ENCODE measurements at regions not wholly inside any gene's neighbourhood (a gene's known extent, or its start where the extent isn't known, plus 50 kb on each side); places are given as distances from the start of the nearest gene placed in this dataset.
"Not testable (repeated sequence)": the region's sequence is repeated elsewhere in the genome, so short reads cannot be mapped to it uniquely, and the experiment has no call there.

GRCh38 chr7:91787931-91788330 lies 92.6 kb downstream of the MTERF1 start:
- no peaks in the 10 kb centered on the region for H3K9me3 ChIP-seq (ENCODE audit: insufficient read depth, low read length)
- no peaks in the 10 kb centered on the region for H3K9me2 ChIP-seq (replicated peaks; ENCODE audit: insufficient read depth, low read length)
- H3K27ac ChIP-seq (ENCODE audit: low read depth, low read length), result no peak overlapping the region
- no peak overlapping the region for H3K9ac ChIP-seq (ENCODE audit: low read length)
- no peaks in the 10 kb centered on the region for H3K79me2 ChIP-seq (ENCODE audit: insufficient read depth, low read length)
- no peaks in the 10 kb centered on the region for H3K36me3 ChIP-seq (ENCODE audit: low read length)
- no peak overlapping the region for H3K4me3 ChIP-seq (ENCODE audit: insufficient read depth, low read length, poor library complexity, severe bottlenecking)
- H3F3A ChIP-seq (ENCODE audit: insufficient read depth), result no peaks in the 10 kb centered on the region
- no peak for TF ChIP-seq EZH2phosphoT487 (conservative IDR thresholded peaks at IDR 0.05; ENCODE audit: low read length)
- TF ChIP-seq, protein P1, sequence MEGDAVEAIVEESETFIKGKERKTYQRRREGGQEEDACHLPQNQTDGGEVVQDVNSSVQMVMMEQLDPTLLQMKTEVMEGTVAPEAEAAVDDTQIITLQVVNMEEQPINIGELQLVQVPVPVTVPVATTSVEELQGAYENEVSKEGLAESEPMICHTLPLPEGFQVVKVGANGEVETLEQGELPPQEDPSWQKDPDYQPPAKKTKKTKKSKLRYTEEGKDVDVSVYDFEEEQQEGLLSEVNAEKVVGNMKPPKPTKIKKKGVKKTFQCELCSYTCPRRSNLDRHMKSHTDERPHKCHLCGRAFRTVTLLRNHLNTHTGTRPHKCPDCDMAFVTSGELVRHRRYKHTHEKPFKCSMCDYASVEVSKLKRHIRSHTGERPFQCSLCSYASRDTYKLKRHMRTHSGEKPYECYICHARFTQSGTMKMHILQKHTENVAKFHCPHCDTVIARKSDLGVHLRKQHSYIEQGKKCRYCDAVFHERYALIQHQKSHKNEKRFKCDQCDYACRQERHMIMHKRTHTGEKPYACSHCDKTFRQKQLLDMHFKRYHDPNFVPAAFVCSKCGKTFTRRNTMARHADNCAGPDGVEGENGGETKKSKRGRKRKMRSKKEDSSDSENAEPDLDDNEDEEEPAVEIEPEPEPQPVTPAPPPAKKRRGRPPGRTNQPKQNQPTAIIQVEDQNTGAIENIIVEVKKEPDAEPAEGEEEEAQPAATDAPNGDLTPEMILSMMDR (IDR thresholded peaks at IDR 0.05; ENCODE audit: insufficient read depth, low read length, poor library complexity, severe bottlenecking), result no peak
- no peaks in the 10 kb centered on the region for H3K27me3 ChIP-seq (ENCODE audit: low read length)
- no peak overlapping the region for H3K4me2 ChIP-seq (ENCODE audit: low read depth, low read length, poor library complexity, severe bottlenecking)
- H4K20me1 ChIP-seq (ENCODE audit: low read depth, low read length), result no peaks in the 10 kb centered on the region
- no peak overlapping the region for H2AFZ ChIP-seq (ENCODE audit: low read depth, low read length, severe bottlenecking)

- no peaks in the 10 kb centered on the region for H3F3A ChIP-seq (ENCODE audit: insufficient read depth)
- H3K36me3 ChIP-seq (ENCODE audit: low read length), result no peaks in the 10 kb centered on the region
- no peaks in the 10 kb centered on the region for H3K9me3 ChIP-seq (ENCODE audit: insufficient read depth, low read length)
- no peak overlapping the region for H3K4me3 ChIP-seq (ENCODE audit: insufficient read depth, low read length, poor library complexity, severe bottlenecking)
- no peak overlapping the region for H3K4me2 ChIP-seq (ENCODE audit: low read depth, low read length, poor library complexity, severe bottlenecking)
- TF ChIP-seq EZH2phosphoT487 (conservative IDR thresholded peaks at IDR 0.05; ENCODE audit: low read length), result no peak
- TF ChIP-seq, protein P1 (IDR thresholded peaks at IDR 0.05; ENCODE audit: insufficient read depth, low read length, poor library complexity, severe bottlenecking), result no peak
- H3K9me2 ChIP-seq (replicated peaks; ENCODE audit: insufficient read depth, low read length), result no peaks in the 10 kb centered on the region
- H3K27me3 ChIP-seq (ENCODE audit: low read length), result no peaks in the 10 kb centered on the region
- no peaks in the 10 kb centered on the region for H4K20me1 ChIP-seq (ENCODE audit: low read depth, low read length)
- H3K27ac ChIP-seq (ENCODE audit: low read depth, low read length), result no peak overlapping the region
- no peak overlapping the region for H3K9ac ChIP-seq (ENCODE audit: low read length)
- no peaks in the 10 kb centered on the region for H3K79me2 ChIP-seq (ENCODE audit: insufficient read depth, low read length)
- no peak overlapping the region for H2AFZ ChIP-seq (ENCODE audit: low read depth, low read length, severe bottlenecking)
Observed at GRCh38 chr7:91789086-91789485, 91.4 kb downstream of the MTERF1 start.

GRCh38 chr7:91789558-91789957 lies 90.9 kb downstream of the MTERF1 start:
- Histone ChIP-seq H3K9me3 (ENCODE audit: insufficient read depth, low read length) (no peaks in the 10 kb centered on the region), H3K36me3 (ENCODE audit: low read length) (no peaks in the 10 kb centered on the region), H3K27me3 (ENCODE audit: low read length) (no peaks in the 10 kb centered on the region), H3K9ac (ENCODE audit: low read length) (no peak overlapping the region), H2AFZ (ENCODE audit: low read depth, low read length, severe bottlenecking) (no peak overlapping the region), H3F3A (ENCODE audit: insufficient read depth) (no peaks in the 10 kb centered on the region), H3K4me3 (ENCODE audit: insufficient read depth, low read length, poor library complexity, severe bottlenecking) (no peak overlapping the region), H3K9me2 (replicated peaks; ENCODE audit: insufficient read depth, low read length) (no peaks in the 10 kb centered on the region), H3K4me2 (ENCODE audit: low read depth, low read length, poor library complexity, severe bottlenecking) (no peak overlapping the region), H3K79me2 (ENCODE audit: insufficient read depth, low read length) (no peaks in the 10 kb centered on the region), H3K27ac (ENCODE audit: low read depth, low read length) (no peak overlapping the region), H4K20me1 (ENCODE audit: low read depth, low read length) (no peaks in the 10 kb centered on the region)
- TF ChIP-seq EZH2phosphoT487 (conservative IDR thresholded peaks at IDR 0.05; ENCODE audit: low read length), result no peak
- TF ChIP-seq, protein P1 (IDR thresholded peaks at IDR 0.05; ENCODE audit: insufficient read depth, low read length, poor library complexity, severe bottlenecking), result no peak

GRCh38 chr7:91790646-91791045 lies 89.9 kb downstream of the MTERF1 start:
- H3K9me3 ChIP-seq (ENCODE audit: insufficient read depth, low read length); H3K9ac ChIP-seq (ENCODE audit: low read length); H3K4me2 ChIP-seq (ENCODE audit: low read depth, low read length, poor library complexity, severe bottlenecking); H2AFZ ChIP-seq (ENCODE audit: low read depth, low read length, severe bottlenecking); H4K20me1 ChIP-seq (ENCODE audit: low read depth, low read length); H3K79me2 ChIP-seq (ENCODE audit: insufficient read depth, low read length); H3F3A ChIP-seq (ENCODE audit: insufficient read depth); H3K27ac ChIP-seq (ENCODE audit: low read depth, low read length); H3K4me3 ChIP-seq (ENCODE audit: insufficient read depth, low read length, poor library complexity, severe bottlenecking); H3K36me3 ChIP-seq (ENCODE audit: low read length); H3K27me3 ChIP-seq (ENCODE audit: low read length); H3K9me2 ChIP-seq (replicated peaks; ENCODE audit: insufficient read depth, low read length): not testable (repeated sequence)

All from SU-DHL-6 (cell line).